ENCODE measurements at regions not wholly inside any gene's neighbourhood (a gene's known extent, or its start where the extent isn't known, plus 50 kb on each side); places are given as distances from the start of the nearest gene placed in this dataset.

DNA sequence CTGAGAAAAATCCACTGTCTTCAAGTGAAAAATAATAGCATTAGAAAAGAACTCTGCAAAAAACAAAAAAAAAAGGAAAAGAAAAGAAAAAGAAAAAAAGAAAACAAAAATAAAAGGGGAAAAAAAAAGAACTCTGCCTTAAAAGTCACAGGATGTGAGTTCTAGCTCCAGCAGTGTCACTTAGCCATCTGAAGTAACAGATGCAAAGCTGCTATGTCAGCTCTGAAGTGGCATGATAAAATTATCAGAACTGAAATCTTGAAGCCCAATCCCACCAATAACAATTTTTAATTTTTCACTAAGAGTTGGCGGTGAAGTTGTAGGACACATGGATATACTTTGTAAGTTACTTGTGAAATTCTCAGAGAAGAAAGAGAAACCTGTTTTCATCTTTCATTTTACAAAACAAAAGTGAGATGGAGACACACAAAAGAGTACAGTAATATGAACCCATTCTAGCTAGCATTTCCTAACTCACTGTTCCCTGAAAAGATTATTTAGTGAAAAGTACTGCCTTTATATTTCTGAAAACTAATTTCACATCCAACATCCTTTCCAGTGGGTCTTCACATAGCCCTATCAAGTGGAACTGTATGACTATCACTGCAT is 103.5 kb downstream of the ELAPOR2 start:
- ChIA-PET POLR2A (no interaction called here), RAD21 (ENCODE audit: unreplicated experiment) (no interaction called here), CTCF (no interaction called here), SMC1A (ENCODE audit: uncharacterized antibody, unreplicated experiment) (interaction anchor here (0.7 to 1.4 kb wide), 3 partner anchors 13 to 236 kb away, joined by 3 to 5 read pairs (median 3); no protein-coding TSS in a partner anchor)
- H3K9ac ChIP-seq (ENCODE audit: control insufficient read depth, insufficient read depth, low read length): no peak overlapping the region
- H3K27me3 ChIP-seq (replicated peaks in 1 of 2; ENCODE audit: control insufficient read depth in 2 of 2, insufficient read depth in 2 of 2, low read length in 1 of 2): no peaks in the 10 kb centered on the region
- no peak overlapping the region; the same call in 1 of the 2 replicates for H2AFZ ChIP-seq (ENCODE audit: control insufficient read depth, low read depth, low read length)
- H3K4me3 ChIP-seq: no peak overlapping the region
- no peaks in the 10 kb centered on the region for H3K9me3 ChIP-seq (replicated peaks; ENCODE audit: control insufficient read depth, insufficient read depth, low read length)
- in situ Hi-C loops (cut with MboI) (no loop called here), intact Hi-C loops (cut with micrococcal nuclease; ENCODE audit: unreplicated experiment) (no loop called here)
- no peak overlapping the region for H3K4me2 ChIP-seq (ENCODE audit: control insufficient read depth, insufficient read depth)
- ATAC-seq (no peak), FAIRE-seq (no peak), DNase-seq (ENCODE audit: low read depth, low spot score) (no peak)
- BruUV-seq (replicated peaks): no TSS peak
- no peaks in the 10 kb centered on the region for H4K20me1 ChIP-seq (ENCODE audit: control insufficient read depth, insufficient read depth)
- H3K27ac ChIP-seq (ENCODE audit: control insufficient read depth, insufficient read depth): no peak overlapping the region; the same call in 1 of the 2 replicates
- WGBS (ENCODE audit: insufficient coverage, insufficient replicate concordance, low lambda C conversion rate, missing lambda C conversion rate): 65% methylated on average over 1 of the region's 1 CpG
- H3K4me1 ChIP-seq (ENCODE audit: control insufficient read depth, insufficient read depth, low read length): peaks cover 4% of the 10 kb centered on the region; the same call in 1 of the 2 replicates
- H3K79me2 ChIP-seq (ENCODE audit: control insufficient read depth, insufficient read depth, low read length): no peaks in the 10 kb centered on the region
- H3K36me3 ChIP-seq (ENCODE audit: control insufficient read depth in 2 of 2, insufficient read depth in 2 of 2, low read length in 1 of 2): no peaks in the 10 kb centered on the region
- TF ChIP-seq, protein P1, sequence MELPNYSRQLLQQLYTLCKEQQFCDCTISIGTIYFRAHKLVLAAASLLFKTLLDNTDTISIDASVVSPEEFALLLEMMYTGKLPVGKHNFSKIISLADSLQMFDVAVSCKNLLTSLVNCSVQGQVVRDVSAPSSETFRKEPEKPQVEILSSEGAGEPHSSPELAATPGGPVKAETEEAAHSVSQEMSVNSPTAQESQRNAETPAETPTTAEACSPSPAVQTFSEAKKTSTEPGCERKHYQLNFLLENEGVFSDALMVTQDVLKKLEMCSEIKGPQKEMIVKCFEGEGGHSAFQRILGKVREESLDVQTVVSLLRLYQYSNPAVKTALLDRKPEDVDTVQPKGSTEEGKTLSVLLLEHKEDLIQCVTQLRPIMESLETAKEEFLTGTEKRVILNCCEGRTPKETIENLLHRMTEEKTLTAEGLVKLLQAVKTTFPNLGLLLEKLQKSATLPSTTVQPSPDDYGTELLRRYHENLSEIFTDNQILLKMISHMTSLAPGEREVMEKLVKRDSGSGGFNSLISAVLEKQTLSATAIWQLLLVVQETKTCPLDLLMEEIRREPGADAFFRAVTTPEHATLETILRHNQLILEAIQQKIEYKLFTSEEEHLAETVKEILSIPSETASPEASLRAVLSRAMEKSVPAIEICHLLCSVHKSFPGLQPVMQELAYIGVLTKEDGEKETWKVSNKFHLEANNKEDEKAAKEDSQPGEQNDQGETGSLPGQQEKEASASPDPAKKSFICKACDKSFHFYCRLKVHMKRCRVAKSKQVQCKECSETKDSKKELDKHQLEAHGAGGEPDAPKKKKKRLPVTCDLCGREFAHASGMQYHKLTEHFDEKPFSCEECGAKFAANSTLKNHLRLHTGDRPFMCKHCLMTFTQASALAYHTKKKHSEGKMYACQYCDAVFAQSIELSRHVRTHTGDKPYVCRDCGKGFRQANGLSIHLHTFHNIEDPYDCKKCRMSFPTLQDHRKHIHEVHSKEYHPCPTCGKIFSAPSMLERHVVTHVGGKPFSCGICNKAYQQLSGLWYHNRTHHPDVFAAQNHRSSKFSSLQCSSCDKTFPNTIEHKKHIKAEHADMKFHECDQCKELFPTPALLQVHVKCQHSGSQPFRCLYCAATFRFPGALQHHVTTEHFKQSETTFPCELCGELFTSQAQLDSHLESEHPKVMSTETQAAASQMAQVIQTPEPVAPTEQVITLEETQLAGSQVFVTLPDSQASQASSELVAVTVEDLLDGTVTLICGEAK (IDR thresholded peaks at IDR 0.05; ENCODE audit: borderline replicate concordance): no peak
- TF ChIP-seq, protein P2, sequence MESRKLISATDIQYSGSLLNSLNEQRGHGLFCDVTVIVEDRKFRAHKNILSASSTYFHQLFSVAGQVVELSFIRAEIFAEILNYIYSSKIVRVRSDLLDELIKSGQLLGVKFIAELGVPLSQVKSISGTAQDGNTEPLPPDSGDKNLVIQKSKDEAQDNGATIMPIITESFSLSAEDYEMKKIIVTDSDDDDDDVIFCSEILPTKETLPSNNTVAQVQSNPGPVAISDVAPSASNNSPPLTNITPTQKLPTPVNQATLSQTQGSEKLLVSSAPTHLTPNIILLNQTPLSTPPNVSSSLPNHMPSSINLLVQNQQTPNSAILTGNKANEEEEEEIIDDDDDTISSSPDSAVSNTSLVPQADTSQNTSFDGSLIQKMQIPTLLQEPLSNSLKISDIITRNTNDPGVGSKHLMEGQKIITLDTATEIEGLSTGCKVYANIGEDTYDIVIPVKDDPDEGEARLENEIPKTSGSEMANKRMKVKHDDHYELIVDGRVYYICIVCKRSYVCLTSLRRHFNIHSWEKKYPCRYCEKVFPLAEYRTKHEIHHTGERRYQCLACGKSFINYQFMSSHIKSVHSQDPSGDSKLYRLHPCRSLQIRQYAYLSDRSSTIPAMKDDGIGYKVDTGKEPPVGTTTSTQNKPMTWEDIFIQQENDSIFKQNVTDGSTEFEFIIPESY (IDR thresholded peaks at IDR 0.05): no peak
- TF ChIP-seq SUPT20H (IDR thresholded peaks at IDR 0.05; ENCODE audit: borderline replicate concordance, control insufficient read depth, low read depth, low read length): no peak
- TF ChIP-seq BHLHE40 (IDR thresholded peaks at IDR 0.05; ENCODE audit: borderline replicate concordance in 1 of 2, low read depth in 2 of 2, low read length in 1 of 2): no peak
- no peak for TF ChIP-seq TCF12 (IDR thresholded peaks at IDR 0.05; ENCODE audit: low read depth, low read length)
- no peak for TF ChIP-seq SMAD5 (IDR thresholded peaks at IDR 0.05; ENCODE audit: low read depth)
- TF ChIP-seq NFYB (IDR thresholded peaks at IDR 0.05; ENCODE audit: insufficient read depth, low read depth, low read length): no peak
- TF ChIP-seq IRF5 (IDR thresholded peaks at IDR 0.05; ENCODE audit: borderline replicate concordance): no peak
- no peak for TF ChIP-seq CREM (IDR thresholded peaks at IDR 0.05; ENCODE audit: low read depth)
- TF ChIP-seq NRF1 (conservative IDR thresholded peaks at IDR 0.05; ENCODE audit: low read depth, low read length): no peak
- TF ChIP-seq SIN3A (IDR thresholded peaks at IDR 0.05; ENCODE audit: low read depth, low read length): no peak
- TF ChIP-seq, protein P3, sequence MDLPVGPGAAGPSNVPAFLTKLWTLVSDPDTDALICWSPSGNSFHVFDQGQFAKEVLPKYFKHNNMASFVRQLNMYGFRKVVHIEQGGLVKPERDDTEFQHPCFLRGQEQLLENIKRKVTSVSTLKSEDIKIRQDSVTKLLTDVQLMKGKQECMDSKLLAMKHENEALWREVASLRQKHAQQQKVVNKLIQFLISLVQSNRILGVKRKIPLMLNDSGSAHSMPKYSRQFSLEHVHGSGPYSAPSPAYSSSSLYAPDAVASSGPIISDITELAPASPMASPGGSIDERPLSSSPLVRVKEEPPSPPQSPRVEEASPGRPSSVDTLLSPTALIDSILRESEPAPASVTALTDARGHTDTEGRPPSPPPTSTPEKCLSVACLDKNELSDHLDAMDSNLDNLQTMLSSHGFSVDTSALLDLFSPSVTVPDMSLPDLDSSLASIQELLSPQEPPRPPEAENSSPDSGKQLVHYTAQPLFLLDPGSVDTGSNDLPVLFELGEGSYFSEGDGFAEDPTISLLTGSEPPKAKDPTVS (IDR thresholded peaks at IDR 0.05; ENCODE audit: low read depth, low read length): no peak
- TF ChIP-seq SUZ12 (IDR thresholded peaks at IDR 0.05; ENCODE audit: unreplicated experiment): no peak
- no peak for TF ChIP-seq CHD4 (IDR thresholded peaks at IDR 0.05)
- TF ChIP-seq ZNF274 (IDR thresholded peaks at IDR 0.05; ENCODE audit: insufficient read depth, insufficient read length): no peak
- TF ChIP-seq POLR2A (IDR thresholded peaks at IDR 0.05; ENCODE audit: low read depth, low read length): no peak
